Calu3 (cell line): ENCODE measurements at regions not wholly inside any gene's neighbourhood (a gene's known extent, or its start where the extent isn't known, plus 50 kb on each side); places are given as distances from the start of the nearest gene placed in this dataset.

Source experiments
- BruUV-seq: library from RNA; stranded (reverse); fragments of 400-500 nt; replicated peaks from 2 replicates; lab custom pipeline; 2021; lab: Mats Ljungman, UMichigan
- CTCF ChIA-PET: fragments of 300-600 bp; sonication (Branson Sonifier 250); formaldehyde crosslinking; loops from one replicate; lab custom pipeline; 2022; ENCODE audit warnings: antibody characterized with exemption; lab: Charles Lee
- DNase-seq: peaks from one replicate; pipeline ENCODE4 v3.0.0; 2022
- H3K27ac Mint-ChIP-seq: one replicate; pipeline ENCODE4 v1.8.0; 2022; ENCODE audit warnings: mixed read lengths; ENCODE audit not compliant: unreplicated experiment
- H3K27me3 Mint-ChIP-seq: one replicate; pipeline ENCODE4 v1.8.0; 2022; ENCODE audit warnings: mixed read lengths; ENCODE audit not compliant: unreplicated experiment
- H3K36me3 Mint-ChIP-seq: one replicate; pipeline ENCODE4 v1.8.0; 2022; ENCODE audit warnings: mild to moderate bottlenecking, moderate library complexity, mixed read lengths; ENCODE audit not compliant: insufficient read depth, unreplicated experiment
- H3K4me1 Mint-ChIP-seq: one replicate; pipeline ENCODE4 v1.8.0; 2022; ENCODE audit warnings: mild to moderate bottlenecking, low read depth, mixed read lengths; ENCODE audit not compliant: unreplicated experiment
- H3K4me3 Mint-ChIP-seq: one replicate; pipeline ENCODE4 v1.8.0; 2022; ENCODE audit warnings: mild to moderate bottlenecking, low read depth, moderate library complexity, mixed read lengths; ENCODE audit not compliant: unreplicated experiment
- H3K9me3 Mint-ChIP-seq: one replicate; pipeline ENCODE4 v1.8.0; 2022; ENCODE audit warnings: low read depth, mixed read lengths; ENCODE audit not compliant: unreplicated experiment
- CTCF ChIP-seq: fragments of 200-600 bp; IDR thresholded peaks from one replicate; pipeline ENCODE4 v1.8.0; 2022; ENCODE audit warnings: antibody characterized with exemption; ENCODE audit not compliant: unreplicated experiment
- intact Hi-C: fragments of 100-400 bp; cut with micrococcal nuclease; formaldehyde crosslinking; loops from one replicate; pipeline ENCODE4 v1.10.0; 2022; ENCODE audit not compliant: unreplicated experiment

- Mint-ChIP-seq H3K27me3 (peaks cover 52% of the 10 kb centered on the region), H3K36me3 (no peaks in the 10 kb centered on the region), H3K4me3 (no peak overlapping the region), H3K9me3 (peaks cover 4% of the 10 kb centered on the region), H3K27ac (no peak overlapping the region), H3K4me1 (peaks cover 7% of the 10 kb centered on the region)
- intact Hi-C loops, result no loop called here
- TF ChIP-seq CTCF, result no peak
- BruUV-seq, result no TSS peak
- CTCF ChIA-PET, result no interaction called here
- no peak for DNase-seq
These were observed 61.3 kb upstream of the PFKP start for GRCh38 chr10:3006093-3006492.

GRCh38 chr10:3002304-3002703, 65.0 kb upstream of the PFKP start:
- no peak for DNase-seq
- Mint-ChIP-seq H3K36me3 (no peaks in the 10 kb centered on the region), H3K9me3 (peaks cover 4% of the 10 kb centered on the region), H3K4me1 (peaks cover 12% of the 10 kb centered on the region), H3K27me3 (peaks cover 17% of the 10 kb centered on the region), H3K4me3 (no peak overlapping the region), H3K27ac (no peak overlapping the region)
- TF ChIP-seq CTCF, result no peak
- BruUV-seq, result no TSS peak
- intact Hi-C loops, result no loop called here
- CTCF ChIA-PET, result no interaction called here

- intact Hi-C loops, result no loop called here
- no peak for TF ChIP-seq CTCF
- DNase-seq, result no peak
- no TSS peak for BruUV-seq
- CTCF ChIA-PET, result interaction anchor here (0.6 to 1.6 kb wide), 2 partner anchors 14 to 71 kb away, joined by 3 to 4 read pairs; no protein-coding TSS in a partner anchor
- Mint-ChIP-seq H3K4me3 (no peak overlapping the region), H3K36me3 (no peaks in the 10 kb centered on the region), H3K27ac (peak overlapping the region; percentile 3), H3K4me1 (peaks cover 12% of the 10 kb centered on the region), H3K9me3 (peaks cover 4% of the 10 kb centered on the region), H3K27me3 (no peaks in the 10 kb centered on the region)
These were observed 67.3 kb upstream of the PFKP start for GRCh38 chr10:3000048-3000447.

GRCh38 chr10:2994221-2994961, 73.0 kb upstream of the PFKP start:
- intact Hi-C loops, result no loop called here
- no peak overlapping the region for H3K4me3 Mint-ChIP-seq
- H3K9me3 Mint-ChIP-seq, result no peaks in the 10 kb centered on the region
- TF ChIP-seq CTCF, result no peak
- H3K4me1 Mint-ChIP-seq, result peaks cover 11% of the 10 kb centered on the region
- no peak for DNase-seq
- H3K27me3 Mint-ChIP-seq, result no peaks in the 10 kb centered on the region
- no peaks in the 10 kb centered on the region for H3K36me3 Mint-ChIP-seq
- BruUV-seq, result no TSS peak
- H3K27ac Mint-ChIP-seq, result no peak overlapping the region
- CTCF ChIA-PET, result no interaction called here
